Stomach (tissue), 4 donors: ENCODE measurements at regions not wholly inside any gene's neighbourhood (a gene's known extent, or its start where the extent isn't known, plus 50 kb on each side); places are given as distances from the start of the nearest gene placed in this dataset.

Experiments
- CTCF ChIP-seq, 7 experiments: fragments of 450-650 bp in 4 of 7; fragments of 200-600 bp in 3 of 7; sonication (generic) in 3 of 7; IDR thresholded peaks; one replicate each; pipeline ENCODE4 v1.5.1; 2016 to 2019; ENCODE audit warnings: antibody characterized with exemption in 7 of 7, control low read depth in 2 of 7, mild to moderate bottlenecking in 1 of 7
- EP300 ChIP-seq: sonication (generic); formaldehyde crosslinking; IDR thresholded peaks from one replicate; pipeline ENCODE4 v1.6.1; 2017; ENCODE audit warnings: antibody characterized with exemption
- POLR2A ChIP-seq, 4 donors: fragments of 450-650 bp; IDR thresholded peaks; one replicate each; pipeline ENCODE4 v1.6.1; 2016; ENCODE audit warnings: antibody characterized with exemption in 4 of 4, control low read depth in 2 of 4, mild to moderate bottlenecking in 1 of 4, moderate library complexity in 1 of 4
- POLR2AphosphoS5 ChIP-seq, 3 donors: sonication (generic); formaldehyde crosslinking; IDR thresholded peaks; one replicate each; pipeline ENCODE4 v1.6.1; 2016; ENCODE audit warnings: antibody characterized with exemption in 3 of 3

GRCh38 chr1:29458737-29459619 lies 222.7 kb downstream of the PTPRU start:
- no peak for TF ChIP-seq CTCF (IDR thresholded peaks at IDR 0.05)
- TF ChIP-seq POLR2A (IDR thresholded peaks at IDR 0.05), result no peak
- TF ChIP-seq EP300, result no peak
- no peak for TF ChIP-seq POLR2AphosphoS5 (IDR thresholded peaks at IDR 0.05)
